ENCODE measurements at regions not wholly inside any gene's neighbourhood (a gene's known extent, or its start where the extent isn't known, plus 50 kb on each side); places are given as distances from the start of the nearest gene placed in this dataset.

DNA sequence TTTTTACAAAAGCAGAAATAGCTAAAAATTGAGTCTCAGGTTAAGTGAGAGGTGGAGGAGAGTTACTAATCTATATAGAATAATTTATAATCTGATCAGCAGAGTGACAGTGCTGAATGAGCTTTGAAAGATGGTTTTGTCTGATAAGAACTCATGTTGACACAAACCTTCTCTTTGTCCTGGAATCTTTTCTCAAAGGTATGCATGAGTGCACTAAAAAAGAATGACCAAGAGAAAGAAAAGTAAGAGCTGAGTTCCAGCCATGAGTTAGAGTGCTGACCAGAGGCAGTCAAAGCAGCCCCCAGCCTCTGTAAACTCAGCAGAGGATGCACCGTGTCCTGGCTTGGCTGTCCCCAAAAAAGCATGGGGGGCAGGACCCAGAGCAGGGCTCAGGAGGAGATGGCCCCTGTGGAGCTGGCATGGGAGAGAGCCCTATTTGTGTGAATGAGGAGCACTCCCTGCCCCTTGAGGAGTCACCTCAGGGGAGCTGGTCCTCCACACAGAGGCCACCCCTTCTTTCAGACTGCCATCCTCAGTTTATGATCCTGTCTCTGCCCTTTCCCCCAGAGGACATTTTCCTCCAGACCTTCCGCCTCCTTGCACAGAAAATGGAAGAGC lies 129.8 kb downstream of the SEC23A start:
- no peaks in the 10 kb centered on the region for H3K36me3 ChIP-seq
- H3K27me3 ChIP-seq = no peaks in the 10 kb centered on the region

GRCh38 chr14:38972511-38972910 lies 130.5 kb downstream of the SEC23A start:
- Histone ChIP-seq H3K9me3 (replicated peaks in 1 of 11) (no peaks in the 10 kb centered on the region), H3K4me2 (no peak overlapping the region), H3K27me3 (no peaks in the 10 kb centered on the region), H3K27ac (no peak overlapping the region), H3K9ac (no peak overlapping the region), H4K20me1 (no peaks in the 10 kb centered on the region), H3K36me3 (no peaks in the 10 kb centered on the region), H3K4me1 (no peaks in the 10 kb centered on the region), H3K4me3 (no peak overlapping the region)
- no peak for TF ChIP-seq Cebpa-rat (IDR thresholded peaks at IDR 0.05)

More for the DNA sequence above, 129.8 kb downstream of the SEC23A start:
- Histone ChIP-seq H3K4me2 (no peak overlapping the region), H3K27ac (no peak overlapping the region), H3K9me3 (replicated peaks in 1 of 11) (no peaks in the 10 kb centered on the region), H3K9ac (no peak overlapping the region), H3K4me1 (no peaks in the 10 kb centered on the region), H3K4me3 (no peak overlapping the region), H4K20me1 (no peaks in the 10 kb centered on the region)
- no peak for TF ChIP-seq Cebpa-rat (IDR thresholded peaks at IDR 0.05)

DNA sequence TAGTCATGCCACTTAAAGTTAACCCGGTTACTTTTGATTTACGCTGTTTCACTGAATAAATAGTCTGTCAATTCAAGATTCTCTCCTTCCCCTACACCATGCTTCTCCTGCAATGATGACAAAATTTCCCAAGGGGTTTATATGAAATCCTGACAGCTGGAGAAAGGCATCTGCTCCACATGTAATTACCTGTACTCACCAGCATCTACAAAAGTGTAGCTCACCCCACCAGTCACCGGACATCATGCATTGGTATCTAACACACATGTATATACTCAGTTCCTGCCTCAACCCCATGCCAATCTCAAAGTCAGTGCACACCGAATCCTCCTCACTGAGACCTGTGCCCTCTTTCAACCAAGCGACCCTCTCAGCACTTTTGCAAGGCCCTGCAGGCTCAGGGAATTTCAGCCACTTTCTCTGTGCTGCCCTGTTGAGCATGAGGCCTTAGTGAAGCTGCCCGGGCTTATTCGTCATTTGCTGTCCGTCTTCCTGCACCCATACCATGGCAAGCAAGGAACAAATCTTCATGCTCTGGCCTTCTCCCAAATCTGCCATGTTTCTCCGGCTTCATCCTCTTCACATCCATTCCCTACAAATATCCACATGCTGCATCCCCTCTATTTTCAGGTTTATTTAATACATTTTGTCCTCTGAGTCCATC lies 131.6 kb downstream of the SEC23A start:
- Histone ChIP-seq H3K36me3 (no peaks in the 10 kb centered on the region), H3K4me2 (no peak overlapping the region), H3K9me3 (replicated peaks in 1 of 11) (no peaks in the 10 kb centered on the region), H3K9ac (no peak overlapping the region), H4K20me1 (no peaks in the 10 kb centered on the region), H3K4me1 (no peaks in the 10 kb centered on the region), H3K27ac (no peak overlapping the region), H3K27me3 (no peaks in the 10 kb centered on the region), H3K4me3 (no peak overlapping the region)
- no peak for TF ChIP-seq Cebpa-rat (IDR thresholded peaks at IDR 0.05)

DNA sequence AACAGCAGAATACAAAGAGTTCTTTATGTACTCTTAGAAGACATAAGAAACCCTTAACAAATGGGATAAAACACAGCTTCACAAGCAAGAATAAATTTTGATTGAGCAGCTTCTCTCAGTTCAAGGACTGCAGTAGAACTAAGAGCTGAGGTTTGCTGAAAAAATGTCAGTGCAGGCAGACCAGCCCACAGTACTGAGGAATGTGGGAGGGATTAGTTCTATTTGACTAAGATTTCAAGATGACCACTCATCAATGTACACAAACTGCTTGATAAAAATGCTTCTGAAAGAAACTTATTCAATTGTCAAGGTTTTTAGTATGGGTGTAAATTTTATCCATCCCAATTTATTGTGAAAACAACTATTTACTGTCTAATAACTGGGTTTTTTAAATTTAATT lies 138.4 kb downstream of the SEC23A start:
- no peak for TF ChIP-seq Cebpa-rat (IDR thresholded peaks at IDR 0.05)
- Histone ChIP-seq H3K4me2 (no peak overlapping the region), H3K27me3 (no peaks in the 10 kb centered on the region)

GRCh38 chr14:38960946-38961531 lies 142.0 kb downstream of the SEC23A start:
- Histone ChIP-seq H3K4me1 (peaks cover 0 to 3% (median 0%) of the 10 kb centered on the region in 10 experiments; a peak in 1 of 20 replicates), H3K36me3 (no peaks in the 10 kb centered on the region), H3K9me3 (replicated peaks in 1 of 11) (no peaks in the 10 kb centered on the region), H3K4me3 (no peak overlapping the region), H3K4me2 (no peak overlapping the region), H3K27me3 (no peaks in the 10 kb centered on the region), H4K20me1 (no peaks in the 10 kb centered on the region), H3K27ac (no peak overlapping the region), H3K9ac (no peak overlapping the region)
- no peak for TF ChIP-seq Cebpa-rat (IDR thresholded peaks at IDR 0.05)

More for the DNA sequence above, 138.4 kb downstream of the SEC23A start:
- no peaks in the 10 kb centered on the region for H3K9me3 ChIP-seq (replicated peaks in 1 of 11)
- no peak overlapping the region for H3K4me3 ChIP-seq
- H3K36me3 ChIP-seq = no peaks in the 10 kb centered on the region
- H3K4me1 ChIP-seq = no peaks in the 10 kb centered on the region
- H3K27ac ChIP-seq = no peak overlapping the region
- no peaks in the 10 kb centered on the region for H4K20me1 ChIP-seq
- H3K9ac ChIP-seq = no peak overlapping the region

GRCh38 chr14:38959021-38959420 lies 144.0 kb downstream of the SEC23A start:
- H3K4me2 ChIP-seq = no peak overlapping the region
- TF ChIP-seq Cebpa-rat (IDR thresholded peaks at IDR 0.05) = no peak

DNA sequence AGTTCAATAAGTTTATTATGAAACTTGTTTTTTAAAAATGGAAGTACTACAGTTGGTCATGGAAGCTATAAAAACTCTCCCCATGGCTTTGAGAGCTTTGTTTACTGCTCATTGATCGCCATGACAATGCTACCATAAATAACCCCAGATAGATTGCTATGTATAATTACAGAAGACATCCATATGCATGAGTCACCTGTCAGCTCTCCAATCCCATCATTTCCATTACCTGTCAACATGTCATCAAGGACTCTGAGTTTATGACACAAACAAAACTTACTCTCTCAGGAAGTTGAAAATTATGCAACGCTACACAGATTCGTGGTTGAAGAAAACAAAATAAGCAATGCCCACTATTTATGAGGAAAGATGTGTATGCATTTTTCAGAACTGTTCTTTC lies 144.4 kb downstream of the SEC23A start:
- Histone ChIP-seq H3K4me1 (peaks cover 0 to 3% (median 0%) of the 10 kb centered on the region in 10 experiments; a peak in 1 of 20 replicates), H3K27me3 (no peaks in the 10 kb centered on the region), H3K36me3 (no peaks in the 10 kb centered on the region), H3K27ac (no peak overlapping the region), H3K4me2 (no peak overlapping the region), H4K20me1 (no peaks in the 10 kb centered on the region), H3K9ac (no peak overlapping the region), H3K9me3 (replicated peaks in 1 of 11) (no peaks in the 10 kb centered on the region), H3K4me3 (no peak overlapping the region)
- no peak for TF ChIP-seq Cebpa-rat (IDR thresholded peaks at IDR 0.05)

More at GRCh38 chr14:38959021-38959420, 144.0 kb downstream of the SEC23A start:
- Histone ChIP-seq H3K9me3 (replicated peaks in 1 of 11) (no peaks in the 10 kb centered on the region), H3K4me3 (no peak overlapping the region), H3K27me3 (no peaks in the 10 kb centered on the region), H3K36me3 (no peaks in the 10 kb centered on the region), H3K9ac (no peak overlapping the region), H4K20me1 (no peaks in the 10 kb centered on the region), H3K4me1 (peaks cover 0 to 3% (median 0%) of the 10 kb centered on the region in 10 experiments; a peak in 1 of 20 replicates), H3K27ac (no peak overlapping the region)

DNA sequence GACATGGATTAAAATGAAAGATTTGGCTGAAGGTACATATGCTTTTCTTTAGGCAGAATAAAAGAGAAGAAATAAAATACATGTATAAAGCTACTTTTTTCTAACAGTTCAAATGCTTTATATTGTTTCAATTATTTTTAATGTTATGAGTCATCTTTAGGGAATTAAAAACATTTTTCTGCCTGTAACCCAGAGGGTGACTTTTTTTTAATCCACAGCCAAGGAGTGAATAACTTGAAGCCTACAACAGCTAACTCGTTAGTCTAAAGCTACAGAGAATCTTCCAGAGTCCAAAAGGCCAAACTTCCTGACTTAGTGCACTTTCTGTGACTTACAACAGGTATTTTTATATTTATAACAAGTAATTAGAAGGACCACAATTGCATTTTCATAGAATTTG lies 151.6 kb downstream of the SEC23A start:
- Histone ChIP-seq H3K36me3 (no peaks in the 10 kb centered on the region), H3K4me1 (no peaks in the 10 kb centered on the region), H3K9ac (no peak overlapping the region), H3K27ac (no peak overlapping the region), H4K20me1 (no peaks in the 10 kb centered on the region), H3K27me3 (no peaks in the 10 kb centered on the region), H3K9me3 (replicated peaks in 1 of 11) (0 out of 22 replicates have a peak, but pooled peaks cover 0 to 3% (median 0%) of the 10 kb centered on the region in 11 experiments), H3K4me2 (no peak overlapping the region), H3K4me3 (no peak overlapping the region)
- TF ChIP-seq Cebpa-rat (IDR thresholded peaks at IDR 0.05) = no peak

GRCh38 chr14:38950676-38951075 lies 152.4 kb downstream of the SEC23A start:
- Histone ChIP-seq H3K27me3 (no peaks in the 10 kb centered on the region), H3K4me3 (no peak overlapping the region), H3K4me1 (no peaks in the 10 kb centered on the region)

More at GRCh38 chr14:38950676-38951075, 152.4 kb downstream of the SEC23A start:
- Histone ChIP-seq H3K4me2 (no peak overlapping the region), H3K9me3 (replicated peaks in 1 of 11) (0 out of 22 replicates have a peak, but pooled peaks cover 0 to 3% (median 0%) of the 10 kb centered on the region in 11 experiments), H3K9ac (no peak overlapping the region), H3K27ac (no peak overlapping the region), H4K20me1 (no peaks in the 10 kb centered on the region), H3K36me3 (no peaks in the 10 kb centered on the region)
- TF ChIP-seq Cebpa-rat (IDR thresholded peaks at IDR 0.05) = no peak
